Prostate gland (tissue), 2 donors: ENCODE measurements at regions not wholly inside any gene's neighbourhood (a gene's known extent, or its start where the extent isn't known, plus 50 kb on each side); places are given as distances from the start of the nearest gene placed in this dataset.

Source experiments
- POLR2A ChIP-seq: fragments of 450-650 bp; IDR thresholded peaks from one replicate; pipeline ENCODE4 v1.6.1; 2016; ENCODE audit warnings: antibody characterized with exemption, mild to moderate bottlenecking
- POLR2AphosphoS5 ChIP-seq: sonication (generic); formaldehyde crosslinking; IDR thresholded peaks from one replicate; pipeline ENCODE4 v1.6.1; 2017; ENCODE audit warnings: antibody characterized with exemption
- TF ChIP-seq, protein P1 (sequence below), 4 experiments: fragments of 200-600 bp in 2 of 4; fragments of 450-650 bp in 2 of 4; sonication (generic) in 2 of 4; IDR thresholded peaks; 1 replicate in 3 of 4; 2 replicates in 1 of 4; pipeline ENCODE4 v1.5.1; 2016 to 2019; ENCODE audit warnings: antibody characterized with exemption in 4 of 4, mild to moderate bottlenecking in 2 of 4, moderate library complexity in 2 of 4

DNA sequence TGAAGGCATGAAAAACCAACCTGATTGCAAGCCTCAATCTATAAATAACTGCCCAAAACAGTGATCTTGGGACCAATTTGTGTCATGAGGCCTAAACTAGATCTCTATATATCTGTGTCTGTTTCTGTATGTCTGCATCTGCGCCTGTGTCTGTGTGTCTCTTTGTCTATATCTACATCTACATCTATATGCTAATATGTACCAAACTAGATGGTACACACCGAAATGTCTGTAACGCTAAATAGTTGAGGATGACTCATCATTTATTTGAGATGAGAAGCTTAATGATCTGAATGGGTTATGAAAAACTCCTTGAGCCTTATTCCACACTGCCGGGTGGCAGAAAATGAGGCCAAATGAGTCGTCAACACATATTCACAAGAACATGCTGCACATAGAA is 982.3 kb downstream of the ROBO2 start:
- TF ChIP-seq, protein P1, sequence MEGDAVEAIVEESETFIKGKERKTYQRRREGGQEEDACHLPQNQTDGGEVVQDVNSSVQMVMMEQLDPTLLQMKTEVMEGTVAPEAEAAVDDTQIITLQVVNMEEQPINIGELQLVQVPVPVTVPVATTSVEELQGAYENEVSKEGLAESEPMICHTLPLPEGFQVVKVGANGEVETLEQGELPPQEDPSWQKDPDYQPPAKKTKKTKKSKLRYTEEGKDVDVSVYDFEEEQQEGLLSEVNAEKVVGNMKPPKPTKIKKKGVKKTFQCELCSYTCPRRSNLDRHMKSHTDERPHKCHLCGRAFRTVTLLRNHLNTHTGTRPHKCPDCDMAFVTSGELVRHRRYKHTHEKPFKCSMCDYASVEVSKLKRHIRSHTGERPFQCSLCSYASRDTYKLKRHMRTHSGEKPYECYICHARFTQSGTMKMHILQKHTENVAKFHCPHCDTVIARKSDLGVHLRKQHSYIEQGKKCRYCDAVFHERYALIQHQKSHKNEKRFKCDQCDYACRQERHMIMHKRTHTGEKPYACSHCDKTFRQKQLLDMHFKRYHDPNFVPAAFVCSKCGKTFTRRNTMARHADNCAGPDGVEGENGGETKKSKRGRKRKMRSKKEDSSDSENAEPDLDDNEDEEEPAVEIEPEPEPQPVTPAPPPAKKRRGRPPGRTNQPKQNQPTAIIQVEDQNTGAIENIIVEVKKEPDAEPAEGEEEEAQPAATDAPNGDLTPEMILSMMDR (IDR thresholded peaks at IDR 0.05), result no peak
- TF ChIP-seq POLR2A, result no peak
- no peak for TF ChIP-seq POLR2AphosphoS5
